ENCODE measurements at regions not wholly inside any gene's neighbourhood (a gene's known extent, or its start where the extent isn't known, plus 50 kb on each side); places are given as distances from the start of the nearest gene placed in this dataset.

DNA sequence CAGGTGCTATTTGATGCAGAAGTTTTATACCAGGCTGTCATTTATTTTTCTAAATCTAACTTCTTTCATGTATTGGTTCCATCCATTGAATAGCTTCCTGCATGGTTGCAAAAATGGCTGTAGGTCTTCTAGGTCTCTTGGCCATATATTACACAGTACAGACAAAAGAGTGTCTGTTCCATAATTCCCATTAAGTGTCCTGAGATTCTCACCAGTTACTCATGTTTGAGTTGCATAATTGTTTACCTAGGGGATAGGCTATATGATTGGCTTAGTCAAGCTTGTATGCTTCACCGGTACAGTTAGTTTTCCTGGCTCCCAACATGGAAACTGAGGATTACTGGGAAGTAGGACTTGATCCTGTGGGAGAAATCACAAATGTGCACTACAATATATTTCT, 399.4 kb upstream of the NUDT12 start:
- Histone ChIP-seq H3K4me1 (no peaks in the 10 kb centered on the region), H3K9me3 (no peaks in the 10 kb centered on the region), H3K27me3 (no peaks in the 10 kb centered on the region), H3K4me3 (no peak overlapping the region), H3K36me3 (no peaks in the 10 kb centered on the region), H3K27ac (no peak overlapping the region)
- ATAC-seq (no peak), DNase-seq (no peak)
- 50% methylated on average over 1 of the region's 1 CpG for WGBS (ENCODE audit: insufficient coverage, low coverage, low lambda C conversion rate, missing lambda C conversion rate)
- intact Hi-C loops (cut with DNase I) = no loop called here
- TF ChIP-seq, protein P1, sequence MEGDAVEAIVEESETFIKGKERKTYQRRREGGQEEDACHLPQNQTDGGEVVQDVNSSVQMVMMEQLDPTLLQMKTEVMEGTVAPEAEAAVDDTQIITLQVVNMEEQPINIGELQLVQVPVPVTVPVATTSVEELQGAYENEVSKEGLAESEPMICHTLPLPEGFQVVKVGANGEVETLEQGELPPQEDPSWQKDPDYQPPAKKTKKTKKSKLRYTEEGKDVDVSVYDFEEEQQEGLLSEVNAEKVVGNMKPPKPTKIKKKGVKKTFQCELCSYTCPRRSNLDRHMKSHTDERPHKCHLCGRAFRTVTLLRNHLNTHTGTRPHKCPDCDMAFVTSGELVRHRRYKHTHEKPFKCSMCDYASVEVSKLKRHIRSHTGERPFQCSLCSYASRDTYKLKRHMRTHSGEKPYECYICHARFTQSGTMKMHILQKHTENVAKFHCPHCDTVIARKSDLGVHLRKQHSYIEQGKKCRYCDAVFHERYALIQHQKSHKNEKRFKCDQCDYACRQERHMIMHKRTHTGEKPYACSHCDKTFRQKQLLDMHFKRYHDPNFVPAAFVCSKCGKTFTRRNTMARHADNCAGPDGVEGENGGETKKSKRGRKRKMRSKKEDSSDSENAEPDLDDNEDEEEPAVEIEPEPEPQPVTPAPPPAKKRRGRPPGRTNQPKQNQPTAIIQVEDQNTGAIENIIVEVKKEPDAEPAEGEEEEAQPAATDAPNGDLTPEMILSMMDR (IDR thresholded peaks at IDR 0.05) = no peak
- TF ChIP-seq POLR2A (IDR thresholded peaks at IDR 0.05) = no peak

GRCh38 chr5:103953601-103954382, 391.2 kb upstream of the NUDT12 start:
- H3K27me3 ChIP-seq = no peaks in the 10 kb centered on the region
- TF ChIP-seq POLR2A (IDR thresholded peaks at IDR 0.05) = no peak
- TF ChIP-seq, protein P1 (IDR thresholded peaks at IDR 0.05) = no peak
- H3K4me3 ChIP-seq = no peak overlapping the region
- no peaks in the 10 kb centered on the region for H3K36me3 ChIP-seq
- ATAC-seq (peak in 1 of 4 donors; percentile 36), DNase-seq (peak in 1 of 3 donors; percentile 15)
- no peak overlapping the region for H3K27ac ChIP-seq
- 83% methylated on average over 20 of the region's 47 CpGs for WGBS (ENCODE audit: insufficient coverage, low coverage, low lambda C conversion rate, missing lambda C conversion rate)
- intact Hi-C loops (cut with DNase I) = no loop called here
- H3K9me3 ChIP-seq = no peaks in the 10 kb centered on the region
- H3K4me1 ChIP-seq = no peaks in the 10 kb centered on the region

DNA sequence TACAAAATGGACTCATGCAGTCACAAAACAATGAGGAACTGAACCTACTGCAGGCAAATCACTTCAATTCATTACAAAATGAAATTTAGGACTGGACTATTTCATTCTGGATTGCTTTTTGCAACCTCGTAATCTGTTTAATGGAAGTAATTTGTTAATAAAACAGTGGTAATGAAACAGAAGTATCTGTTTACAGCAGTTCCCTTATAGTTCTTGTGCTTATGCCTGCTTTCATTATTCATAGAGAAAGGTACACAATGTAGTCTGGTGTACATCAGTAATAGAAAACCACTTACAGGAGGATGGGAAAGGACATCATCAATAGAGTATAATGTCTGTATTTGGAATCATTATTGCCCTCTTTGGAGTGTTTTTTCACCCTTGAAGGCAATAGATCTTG, 389.2 kb upstream of the NUDT12 start:
- ATAC-seq (no peak), DNase-seq (no peak)
- WGBS (ENCODE audit: insufficient coverage, low coverage, low lambda C conversion rate, missing lambda C conversion rate) = 57% methylated on average over 1 of the region's 1 CpG
- H3K4me1 ChIP-seq = no peaks in the 10 kb centered on the region
- intact Hi-C loops (cut with DNase I) = no loop called here
- H3K4me3 ChIP-seq = no peak overlapping the region
- H3K27me3 ChIP-seq = no peaks in the 10 kb centered on the region
- TF ChIP-seq, protein P1 (IDR thresholded peaks at IDR 0.05) = no peak
- TF ChIP-seq POLR2A (IDR thresholded peaks at IDR 0.05) = no peak
- no peaks in the 10 kb centered on the region for H3K36me3 ChIP-seq
- no peak overlapping the region for H3K27ac ChIP-seq
- no peaks in the 10 kb centered on the region for H3K9me3 ChIP-seq

- no peaks in the 10 kb centered on the region for H3K4me1 ChIP-seq
- H3K27ac ChIP-seq = no peak overlapping the region
- ATAC-seq (no peak), DNase-seq (no peak)
- TF ChIP-seq, protein P1 (IDR thresholded peaks at IDR 0.05) = no peak
- TF ChIP-seq POLR2A (IDR thresholded peaks at IDR 0.05) = no peak
- intact Hi-C loops (cut with DNase I) = no loop called here
- no peaks in the 10 kb centered on the region for H3K9me3 ChIP-seq
- no peaks in the 10 kb centered on the region for H3K27me3 ChIP-seq
- H3K4me3 ChIP-seq = no peak overlapping the region
- WGBS (ENCODE audit: insufficient coverage, low coverage, low lambda C conversion rate, missing lambda C conversion rate) = 47% methylated on average over 7 of the region's 7 CpGs
- H3K36me3 ChIP-seq = no peaks in the 10 kb centered on the region
Observed at GRCh38 chr5:103943230-103943629, 380.6 kb upstream of the NUDT12 start.

All from right lobe of liver (tissue), 6 donors.